ENCODE measurements at regions not wholly inside any gene's neighbourhood (a gene's known extent, or its start where the extent isn't known, plus 50 kb on each side); places are given as distances from the start of the nearest gene placed in this dataset.

DNA sequence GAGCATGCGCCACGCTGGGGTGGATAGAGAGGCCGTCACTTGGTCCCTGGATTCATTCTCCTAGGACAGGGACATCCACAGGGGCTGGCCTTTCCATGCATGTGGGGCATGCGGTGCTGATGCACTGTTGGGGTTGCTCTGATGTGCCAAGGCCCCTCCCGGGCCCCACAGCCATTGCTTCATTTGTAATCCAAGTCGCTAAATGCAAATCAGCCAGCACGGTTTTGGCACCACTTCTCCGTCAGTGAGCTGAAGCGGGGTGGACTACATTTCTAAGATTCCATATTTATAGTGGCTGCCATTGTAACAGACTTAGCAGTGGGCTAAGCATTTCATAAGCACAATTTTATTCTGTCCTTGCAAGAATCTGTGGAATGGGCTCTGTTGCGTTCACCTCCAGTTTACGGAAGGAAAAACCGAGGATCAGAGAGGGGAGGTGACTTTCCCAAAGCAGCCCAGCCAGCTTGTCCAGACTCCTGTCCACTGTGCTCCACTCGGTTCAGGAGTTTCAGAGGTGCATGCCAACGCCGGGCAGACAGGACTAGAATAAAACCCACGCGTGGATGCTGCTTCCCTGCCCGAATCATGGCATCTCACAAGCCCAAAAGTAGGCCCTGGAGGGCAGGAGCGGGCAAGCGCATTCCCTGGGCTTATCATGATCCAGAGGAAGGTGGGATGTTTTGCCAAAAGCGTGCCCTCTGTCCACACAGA lies 102.6 kb upstream of the COL5A1 start:
- TF ChIP-seq GATA2 (IDR thresholded peaks at IDR 0.05; ENCODE audit: low read depth, low read length) (no peak), GATA3 (IDR thresholded peaks at IDR 0.05; ENCODE audit: low read depth, low read length) (no peak)

All from SH-SY5Y (cell line).